ENCODE measurements at regions not wholly inside any gene's neighbourhood (a gene's known extent, or its start where the extent isn't known, plus 50 kb on each side); places are given as distances from the start of the nearest gene placed in this dataset.

DNA sequence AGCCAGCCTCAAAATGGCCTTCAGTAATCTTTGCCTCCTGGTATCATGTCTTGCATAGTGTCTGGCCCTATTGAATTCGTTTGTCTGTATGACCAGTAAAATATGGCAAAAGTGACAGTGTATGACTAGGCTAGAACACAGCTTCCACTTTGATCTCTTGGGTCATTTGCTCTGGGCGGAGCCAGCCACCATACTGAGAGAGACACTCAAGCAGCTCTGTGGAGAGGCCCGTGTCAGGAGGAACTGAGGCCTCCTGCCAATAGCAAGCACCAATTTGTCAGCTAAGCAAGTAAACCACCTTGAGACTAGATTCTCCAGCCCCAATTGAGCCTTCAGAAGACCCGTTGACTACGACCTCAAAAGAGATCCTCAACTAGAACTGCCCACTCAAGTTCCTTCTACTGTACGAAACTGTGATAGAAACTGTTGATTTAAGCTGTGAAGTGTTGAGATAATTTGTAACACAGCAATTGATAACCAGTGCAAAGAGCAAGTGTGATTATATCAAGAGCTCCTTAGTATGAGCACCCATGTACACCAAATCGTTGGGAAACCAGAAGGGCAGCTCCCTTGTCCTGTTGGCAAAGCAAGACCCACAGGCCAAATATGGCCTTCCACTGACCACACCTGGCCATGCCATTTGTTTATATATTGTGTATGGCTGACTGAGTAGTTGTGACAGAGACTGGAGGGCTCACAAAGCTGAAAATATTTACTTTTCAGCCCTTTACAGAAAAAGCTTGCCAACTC is 52.7 kb upstream of the SERBP1 start:
- 90% methylated on average over 7 of the region's 7 CpGs for WGBS, 2 donors
- no peak overlapping the region for H3K27ac ChIP-seq (ENCODE audit: low read depth in 2 of 2, low read length in 1 of 2)

GRCh38 chr1:67484492-67484891 is 54.3 kb upstream of the SERBP1 start:
- WGBS, 2 donors = 50 to 51% methylated on average over 2 of the region's 2 CpGs
- no peaks in the 10 kb centered on the region for H3K4me1 ChIP-seq (ENCODE audit: control insufficient read depth in 2 of 2, insufficient read depth in 2 of 2, low read length in 1 of 2)
- no peaks in the 10 kb centered on the region for H3K36me3 ChIP-seq (ENCODE audit: control insufficient read depth in 2 of 2, insufficient read depth in 2 of 2, low read length in 1 of 2)
- H3K9me3 ChIP-seq (ENCODE audit: control insufficient read depth in 2 of 2, insufficient read depth in 1 of 2, low read depth in 1 of 2, low read length in 1 of 2) = no peaks in the 10 kb centered on the region
- H3K27ac ChIP-seq (ENCODE audit: low read depth in 2 of 2, low read length in 1 of 2) = no peak overlapping the region
- no peak overlapping the region for H3K4me3 ChIP-seq (ENCODE audit: low read depth in 1 of 2, low read length in 2 of 2)
- no peaks in the 10 kb centered on the region for H3K27me3 ChIP-seq (ENCODE audit: control insufficient read depth in 1 of 2, insufficient read depth in 2 of 2, low read length in 2 of 2)

More for the DNA sequence above, 52.7 kb upstream of the SERBP1 start:
- Histone ChIP-seq H3K4me1 (ENCODE audit: control insufficient read depth in 2 of 2, insufficient read depth in 2 of 2, low read length in 1 of 2) (no peaks in the 10 kb centered on the region), H3K36me3 (ENCODE audit: control insufficient read depth in 2 of 2, insufficient read depth in 2 of 2, low read length in 1 of 2) (no peaks in the 10 kb centered on the region), H3K27me3 (ENCODE audit: control insufficient read depth in 1 of 2, insufficient read depth in 2 of 2, low read length in 2 of 2) (no peaks in the 10 kb centered on the region), H3K4me3 (ENCODE audit: low read depth in 1 of 2, low read length in 2 of 2) (no peak overlapping the region), H3K9me3 (ENCODE audit: control insufficient read depth in 2 of 2, insufficient read depth in 1 of 2, low read depth in 1 of 2, low read length in 1 of 2) (no peaks in the 10 kb centered on the region)

DNA sequence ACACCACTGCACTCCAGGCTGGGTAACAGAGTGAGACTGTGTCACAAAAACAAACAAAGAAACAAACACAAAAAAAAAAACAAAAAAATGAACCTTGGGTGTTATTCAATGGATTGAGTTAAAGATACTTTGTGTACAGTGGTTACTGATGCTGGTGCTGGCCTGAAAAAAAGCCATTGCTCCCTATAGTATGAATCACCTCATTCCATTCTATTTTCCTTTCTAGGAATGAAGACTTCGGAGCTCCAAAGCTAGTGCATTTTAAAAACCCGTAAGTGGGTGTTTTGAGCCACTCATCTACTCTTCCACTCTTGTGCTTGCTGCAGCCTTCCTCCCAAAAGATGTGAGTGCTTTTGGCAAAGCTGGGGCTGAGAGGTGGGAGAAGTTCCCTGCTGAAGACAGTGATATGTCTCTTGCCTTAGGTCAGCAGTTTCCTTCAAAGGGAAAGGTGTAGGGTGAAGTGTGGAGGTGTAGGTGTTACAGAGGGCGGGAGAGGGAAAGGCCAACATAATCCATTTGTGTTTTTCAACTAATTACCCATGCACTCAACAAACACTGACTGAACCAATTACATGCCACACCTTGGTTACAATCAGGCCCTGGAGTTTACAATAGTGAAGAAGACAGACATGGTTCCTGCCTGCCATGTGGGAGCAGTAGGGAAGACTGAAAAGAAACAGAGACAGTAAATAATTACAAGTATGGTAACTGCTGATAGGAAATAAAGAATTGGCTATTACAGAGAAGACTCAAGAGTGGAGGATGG is 55.0 kb upstream of the SERBP1 start:
- 71 to 75% methylated on average over 3 of the region's 3 CpGs for WGBS, 2 donors

GRCh38 chr1:67489643-67490042 is 59.4 kb upstream of the SERBP1 start:
- no peak overlapping the region for H3K4me3 ChIP-seq (ENCODE audit: low read depth in 1 of 2, low read length in 2 of 2)
- no peaks in the 10 kb centered on the region for H3K36me3 ChIP-seq (ENCODE audit: control insufficient read depth in 2 of 2, insufficient read depth in 2 of 2, low read length in 1 of 2)
- no peaks in the 10 kb centered on the region for H3K9me3 ChIP-seq (ENCODE audit: control insufficient read depth in 2 of 2, insufficient read depth in 1 of 2, low read depth in 1 of 2, low read length in 1 of 2)
- peaks cover 0 to 2% of the 10 kb centered on the region in 2 donors for H3K4me1 ChIP-seq (ENCODE audit: control insufficient read depth in 2 of 2, insufficient read depth in 2 of 2, low read length in 1 of 2)
- H3K27me3 ChIP-seq (ENCODE audit: control insufficient read depth in 1 of 2, insufficient read depth in 2 of 2, low read length in 2 of 2) = no peaks in the 10 kb centered on the region
- no peak overlapping the region for H3K27ac ChIP-seq (ENCODE audit: low read depth in 2 of 2, low read length in 1 of 2)
- WGBS, 2 donors = 26 to 27% methylated on average over 1 of the region's 1 CpG

More for the DNA sequence above, 55.0 kb upstream of the SERBP1 start:
- no peak overlapping the region for H3K27ac ChIP-seq (ENCODE audit: low read depth in 2 of 2, low read length in 1 of 2)
- H3K36me3 ChIP-seq (ENCODE audit: control insufficient read depth in 2 of 2, insufficient read depth in 2 of 2, low read length in 1 of 2) = no peaks in the 10 kb centered on the region
- no peak overlapping the region for H3K4me3 ChIP-seq (ENCODE audit: low read depth in 1 of 2, low read length in 2 of 2)
- no peaks in the 10 kb centered on the region for H3K27me3 ChIP-seq (ENCODE audit: control insufficient read depth in 1 of 2, insufficient read depth in 2 of 2, low read length in 2 of 2)
- H3K9me3 ChIP-seq (ENCODE audit: control insufficient read depth in 2 of 2, insufficient read depth in 1 of 2, low read depth in 1 of 2, low read length in 1 of 2) = no peaks in the 10 kb centered on the region
- H3K4me1 ChIP-seq (ENCODE audit: control insufficient read depth in 2 of 2, insufficient read depth in 2 of 2, low read length in 1 of 2) = no peaks in the 10 kb centered on the region

GRCh38 chr1:67491280-67491679 is 61.1 kb upstream of the SERBP1 start:
- Histone ChIP-seq H3K4me1 (ENCODE audit: control insufficient read depth in 2 of 2, insufficient read depth in 2 of 2, low read length in 1 of 2) (peaks cover 0 to 2% of the 10 kb centered on the region in 2 donors), H3K9me3 (ENCODE audit: control insufficient read depth in 2 of 2, insufficient read depth in 1 of 2, low read depth in 1 of 2, low read length in 1 of 2) (no peaks in the 10 kb centered on the region), H3K27ac (ENCODE audit: low read depth in 2 of 2, low read length in 1 of 2) (no peak overlapping the region), H3K27me3 (ENCODE audit: control insufficient read depth in 1 of 2, insufficient read depth in 2 of 2, low read length in 2 of 2) (no peaks in the 10 kb centered on the region), H3K4me3 (ENCODE audit: low read depth in 1 of 2, low read length in 2 of 2) (no peak overlapping the region), H3K36me3 (ENCODE audit: control insufficient read depth in 2 of 2, insufficient read depth in 2 of 2, low read length in 1 of 2) (no peaks in the 10 kb centered on the region)
- WGBS, 2 donors = 85 to 87% methylated on average over 3 of the region's 3 CpGs

DNA sequence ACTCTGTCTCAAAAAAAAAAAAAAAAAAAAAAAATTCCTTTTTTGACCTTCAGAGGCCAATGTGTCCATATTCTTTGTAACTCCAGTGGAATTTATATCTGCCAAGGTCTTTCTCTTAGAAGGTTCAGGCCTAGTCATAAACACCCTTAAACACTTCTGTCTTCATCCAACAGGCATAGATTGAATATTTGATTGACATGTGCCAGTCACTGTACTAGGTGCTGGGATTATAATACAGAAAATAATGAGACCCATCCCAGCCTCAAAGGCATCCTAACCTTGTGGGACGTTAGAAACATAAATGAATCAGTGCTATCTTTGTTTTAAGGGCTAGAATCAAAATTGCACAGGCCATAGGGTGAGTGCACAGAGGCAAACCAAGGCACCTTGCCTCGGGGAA is 62.9 kb upstream of the SERBP1 start:
- WGBS, 2 donors = 72 to 80% methylated on average over 2 of the region's 2 CpGs
- Histone ChIP-seq H3K36me3 (ENCODE audit: control insufficient read depth in 2 of 2, insufficient read depth in 2 of 2, low read length in 1 of 2) (no peaks in the 10 kb centered on the region), H3K27me3 (ENCODE audit: control insufficient read depth in 1 of 2, insufficient read depth in 2 of 2, low read length in 2 of 2) (no peaks in the 10 kb centered on the region), H3K4me1 (ENCODE audit: control insufficient read depth in 2 of 2, insufficient read depth in 2 of 2, low read length in 1 of 2) (peaks cover 0 to 2% of the 10 kb centered on the region in 2 donors), H3K9me3 (ENCODE audit: control insufficient read depth in 2 of 2, insufficient read depth in 1 of 2, low read depth in 1 of 2, low read length in 1 of 2) (no peaks in the 10 kb centered on the region), H3K27ac (ENCODE audit: low read depth in 2 of 2, low read length in 1 of 2) (no peak overlapping the region), H3K4me3 (ENCODE audit: low read depth in 1 of 2, low read length in 2 of 2) (no peak overlapping the region)

- no peak overlapping the region for H3K4me3 ChIP-seq (ENCODE audit: low read depth in 1 of 2, low read length in 2 of 2)
- 86 to 89% methylated on average over 6 of the region's 6 CpGs for WGBS, 2 donors
- no peaks in the 10 kb centered on the region for H3K9me3 ChIP-seq (ENCODE audit: control insufficient read depth in 2 of 2, insufficient read depth in 1 of 2, low read depth in 1 of 2, low read length in 1 of 2)
- no peaks in the 10 kb centered on the region for H3K27me3 ChIP-seq (ENCODE audit: control insufficient read depth in 1 of 2, insufficient read depth in 2 of 2, low read length in 2 of 2)
- no peaks in the 10 kb centered on the region for H3K36me3 ChIP-seq (ENCODE audit: control insufficient read depth in 2 of 2, insufficient read depth in 2 of 2, low read length in 1 of 2)
- H3K4me1 ChIP-seq (ENCODE audit: control insufficient read depth in 2 of 2, insufficient read depth in 2 of 2, low read length in 1 of 2) = peaks cover 0 to 2% of the 10 kb centered on the region in 2 donors
- H3K27ac ChIP-seq (ENCODE audit: low read depth in 2 of 2, low read length in 1 of 2) = no peak overlapping the region
These were observed 65.1 kb upstream of the SERBP1 start for GRCh38 chr1:67495327-67495726.

- Histone ChIP-seq H3K36me3 (ENCODE audit: control insufficient read depth in 2 of 2, insufficient read depth in 2 of 2, low read length in 1 of 2) (no peaks in the 10 kb centered on the region), H3K4me1 (ENCODE audit: control insufficient read depth in 2 of 2, insufficient read depth in 2 of 2, low read length in 1 of 2) (peaks cover 0 to 2% of the 10 kb centered on the region in 2 donors), H3K9me3 (ENCODE audit: control insufficient read depth in 2 of 2, insufficient read depth in 1 of 2, low read depth in 1 of 2, low read length in 1 of 2) (no peaks in the 10 kb centered on the region), H3K27ac (ENCODE audit: low read depth in 2 of 2, low read length in 1 of 2) (no peak overlapping the region), H3K4me3 (ENCODE audit: low read depth in 1 of 2, low read length in 2 of 2) (no peak overlapping the region), H3K27me3 (ENCODE audit: control insufficient read depth in 1 of 2, insufficient read depth in 2 of 2, low read length in 2 of 2) (no peaks in the 10 kb centered on the region)
- 74 to 89% methylated on average over 9 of the region's 9 CpGs for whole genome bisulfite sequencing, 2 donors
These were observed 66.1 kb upstream of the SERBP1 start for GRCh38 chr1:67496329-67496728.

DNA sequence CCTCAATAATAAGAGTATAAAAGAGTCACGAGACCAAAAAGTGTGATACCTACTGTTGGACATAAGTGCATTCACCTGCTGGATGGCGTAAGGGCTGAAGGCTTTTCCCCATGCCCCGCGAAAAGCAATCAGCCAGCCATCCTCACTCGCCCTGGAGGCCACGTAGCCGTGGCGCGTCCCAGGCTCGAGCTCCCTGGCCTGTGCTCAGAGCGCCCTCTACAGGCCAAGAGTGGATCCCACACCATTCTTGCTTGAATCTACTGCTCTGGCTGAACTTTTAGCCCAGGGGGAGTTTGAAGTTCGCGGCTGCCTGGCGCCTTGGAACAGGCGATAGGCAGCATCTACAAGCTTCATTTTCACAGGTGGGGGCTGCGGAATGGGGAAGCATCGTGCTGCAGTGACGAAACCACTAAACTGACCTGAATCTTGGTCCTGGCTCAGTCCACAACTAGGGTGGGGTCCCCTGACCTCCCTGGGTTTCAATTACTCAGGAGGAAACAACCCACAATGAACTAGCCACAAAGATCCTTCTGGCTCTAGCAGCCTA is 70.3 kb upstream of the SERBP1 start:
- no peaks in the 10 kb centered on the region for H3K36me3 ChIP-seq (ENCODE audit: control insufficient read depth in 2 of 2, insufficient read depth in 2 of 2, low read length in 1 of 2)
- no peaks in the 10 kb centered on the region for H3K27me3 ChIP-seq (ENCODE audit: control insufficient read depth in 1 of 2, insufficient read depth in 2 of 2, low read length in 2 of 2)
- H3K9me3 ChIP-seq (ENCODE audit: control insufficient read depth in 2 of 2, insufficient read depth in 1 of 2, low read depth in 1 of 2, low read length in 1 of 2) = no peaks in the 10 kb centered on the region
- no peak overlapping the region for H3K4me3 ChIP-seq (ENCODE audit: low read depth in 1 of 2, low read length in 2 of 2)
- WGBS, 2 donors = 1 to 2% methylated on average over 18 of the region's 18 CpGs
- no peak overlapping the region for H3K27ac ChIP-seq (ENCODE audit: low read depth in 2 of 2, low read length in 1 of 2)
- no peaks in the 10 kb centered on the region for H3K4me1 ChIP-seq (ENCODE audit: control insufficient read depth in 2 of 2, insufficient read depth in 2 of 2, low read length in 1 of 2)
